ENCODE measurements at regions not wholly inside any gene's neighbourhood (a gene's known extent, or its start where the extent isn't known, plus 50 kb on each side); places are given as distances from the start of the nearest gene placed in this dataset.

- Histone ChIP-seq H2AK5ac (ENCODE audit: low read depth, low read length) (no peak overlapping the region), H3K14ac (ENCODE audit: insufficient read length) (no peak overlapping the region), H4K5ac (ENCODE audit: insufficient read length, low read depth, low read length) (no peak overlapping the region), H3K4me3 (ENCODE audit: extremely low read depth in 1 of 4, insufficient read depth in 2 of 4, low read depth in 3 of 4, low read length in 4 of 4) (no peak overlapping the region), H3K27me3 (replicated peaks in 1 of 4; ENCODE audit: control insufficient read depth in 3 of 4, extremely low read depth in 1 of 4, insufficient read depth in 3 of 4, low read length in 3 of 4) (no peaks in the 10 kb centered on the region), H3K36me3 (ENCODE audit: control insufficient read depth in 2 of 4, insufficient read depth in 4 of 4, low read length in 3 of 4) (no peaks in the 10 kb centered on the region), H3K4me2 (ENCODE audit: insufficient read depth in 1 of 2, low read depth in 2 of 2, low read length in 2 of 2) (no peak overlapping the region), H2AFZ (ENCODE audit: low read length) (no peak overlapping the region; the same call in 1 of the 2 replicates), H4K8ac (ENCODE audit: extremely low read depth, insufficient read depth, low read length) (no peak overlapping the region), H2BK12ac (ENCODE audit: low read depth, low read length) (0 out of 2 replicates have a peak overlapping the region, but pooled peaks have one; percentile 27), H2BK120ac (replicated peaks; ENCODE audit: low read depth, low read length) (no peak overlapping the region), H4K91ac (replicated peaks; ENCODE audit: insufficient read length, low read length) (no peak overlapping the region), H2BK5ac (ENCODE audit: low read depth, low read length) (no peak overlapping the region), H3K27ac (ENCODE audit: low read depth, low read length) (no peak overlapping the region), H3K4ac (replicated peaks; ENCODE audit: insufficient read length, low read depth, low read length) (no peak overlapping the region), H3K4me1 (replicated peaks in 1 of 4; ENCODE audit: control insufficient read depth in 3 of 4, insufficient read depth in 4 of 4, low read length in 3 of 4) (peaks cover 0 to 4% (median 0%) of the 10 kb centered on the region in 4 experiments; a peak in 3 of 7 replicates), H3K56ac (replicated peaks; ENCODE audit: insufficient read length, low read depth, low read length) (no peak overlapping the region), H2BK15ac (ENCODE audit: low read length) (peak overlapping the region; percentile 46; the same call in 1 of the 2 replicates), H3K23ac (ENCODE audit: insufficient read length) (no peak overlapping the region), H4K20me1 (replicated peaks in 1 of 2; ENCODE audit: control insufficient read depth in 1 of 2, insufficient read depth in 2 of 2, low read length in 2 of 2) (no peaks in the 10 kb centered on the region), H3K9ac (replicated peaks in 1 of 4; ENCODE audit: extremely low read depth in 1 of 4, low read depth in 3 of 4, low read length in 3 of 4) (no peak overlapping the region), H3K9me3 (ENCODE audit: insufficient read depth in 2 of 2, low read depth in 1 of 2, low read length in 1 of 2) (no peaks in the 10 kb centered on the region), H3K79me2 (ENCODE audit: control insufficient read depth in 1 of 2, insufficient read depth in 2 of 2, low read length in 2 of 2) (no peaks in the 10 kb centered on the region), H2BK20ac (ENCODE audit: low read length) (no peak overlapping the region), H3K23me2 (ENCODE audit: low read depth, low read length) (no peaks in the 10 kb centered on the region), H3K18ac (ENCODE audit: extremely low read depth, low read length) (no peak overlapping the region), H3K79me1 (ENCODE audit: low read depth, low read length) (no peaks in the 10 kb centered on the region)
- CTCF ChIA-PET (ENCODE audit: partially characterized antibody) = interaction anchor here (0.9 to 3.7 kb wide), 11 partner anchors 8 to 93 kb away, joined by 3 to 22 read pairs (median 6); partner anchors contain the start of genes ELF3 and PTPN7
- WGBS, 2 experiments (ENCODE audit: extremely low coverage in 1 of 2, insufficient coverage in 1 of 2, insufficient read length in 1 of 2, insufficient replicate concordance in 2 of 2, low coverage in 1 of 2, low lambda C conversion rate in 2 of 2, missing lambda C conversion rate in 1 of 2) = 84% methylated on average over 7 of the region's 7 CpGs; no CpG with 5 or more reads in 1 of the 2 experiments
- DNase-seq (ENCODE audit: low read depth in 1 of 2, low spot score in 2 of 2) (no peak), FAIRE-seq (no peak)
- POLR2A ChIA-PET (ENCODE audit: partially characterized antibody) = interaction anchor here (1.1 to 1.6 kb wide), 2 partner anchors 57 to 68 kb away, joined by 3 to 4 read pairs; partner anchors contain the start of gene ELF3
- TF ChIP-seq KDM1A (IDR thresholded peaks at IDR 0.05; ENCODE audit: borderline replicate concordance, low read length) = no peak
- no peak for TF ChIP-seq NANOG (IDR thresholded peaks at IDR 0.05; ENCODE audit: insufficient read depth, low read depth, low read length, poor library complexity, severe bottlenecking)
- TF ChIP-seq BACH1 (IDR thresholded peaks at IDR 0.05; ENCODE audit: low read length) = no peak
- no peak for TF ChIP-seq TEAD4 (IDR thresholded peaks at IDR 0.05; ENCODE audit: low read depth, low read length)
- TF ChIP-seq CTBP2 (IDR thresholded peaks at IDR 0.05; ENCODE audit: borderline replicate concordance, insufficient read depth, insufficient read length, low read length) = no peak
- TF ChIP-seq E2F6 (IDR thresholded peaks at IDR 0.05) = no peak
- no peak for TF ChIP-seq GABPA (IDR thresholded peaks at IDR 0.05; ENCODE audit: borderline replicate concordance, insufficient read depth, low read length)
- no peak for TF ChIP-seq EGR1 (IDR thresholded peaks at IDR 0.05; ENCODE audit: borderline replicate concordance, low read depth, low read length)
- TF ChIP-seq SRF (IDR thresholded peaks at IDR 0.05; ENCODE audit: low read depth, low read length) = no peak
- TF ChIP-seq BRCA1 (IDR thresholded peaks at IDR 0.05; ENCODE audit: low read depth, low read length) = no peak
- TF ChIP-seq RAD21 (IDR thresholded peaks at IDR 0.05 in 1 of 2, conservative IDR thresholded peaks at IDR 0.05 in 1 of 2; ENCODE audit: low read depth in 2 of 2, low read length in 2 of 2) = no peak
Measured at GRCh38 chr1:202067188-202067974, 55.3 kb upstream of the GPR37L1 start.

Measured in H1 (cell line).